Gastrocnemius medialis (tissue), 4 donors: ENCODE measurements at regions not wholly inside any gene's neighbourhood (a gene's known extent, or its start where the extent isn't known, plus 50 kb on each side); places are given as distances from the start of the nearest gene placed in this dataset.

Source experiments
- CTCF ChIP-seq, 5 experiments: fragments of 450-650 bp in 3 of 5; fragments of 200-600 bp in 2 of 5; sonication (generic) in 2 of 5; IDR thresholded peaks in 4 of 5; conservative IDR thresholded peaks in 1 of 5; 1 replicate in 4 of 5; 2 replicates in 1 of 5; pipeline ENCODE4 v1.5.1; 2016 to 2019; ENCODE audit warnings: antibody characterized with exemption in 5 of 5, mild to moderate bottlenecking in 3 of 5, moderate library complexity in 3 of 5
- POLR2A ChIP-seq, 2 donors: fragments of 450-650 bp; IDR thresholded peaks; one replicate each; pipeline ENCODE4 v1.6.1; 2017; ENCODE audit warnings: antibody characterized with exemption in 2 of 2, mild to moderate bottlenecking in 2 of 2, moderate library complexity in 2 of 2

GRCh38 chr7:70915067-70915466 is 216.9 kb upstream of the GALNT17 start:
- no peak for TF ChIP-seq CTCF (IDR thresholded peaks at IDR 0.05 in 4 of 5, conservative IDR thresholded peaks at IDR 0.05 in 1 of 5)
- TF ChIP-seq POLR2A (IDR thresholded peaks at IDR 0.05): no peak
